HepG2 (cell line): ENCODE measurements at regions not wholly inside any gene's neighbourhood (a gene's known extent, or its start where the extent isn't known, plus 50 kb on each side); places are given as distances from the start of the nearest gene placed in this dataset.
A peak's percentile ranks its signal among the peaks of the same experiment; 100 is the strongest.

ENCODE experiments used
- ATF1 ChIP-seq: IDR thresholded peaks from 2 replicates; pipeline ENCODE4 v1.6.1; 2016; ENCODE audit warnings: mild to moderate bottlenecking, control low read depth
- CEBPG ChIP-seq: IDR thresholded peaks from 2 replicates; pipeline ENCODE4 v1.6.1; 2016
- DZIP1 ChIP-seq: sonication (generic); formaldehyde crosslinking; IDR thresholded peaks from 2 replicates; pipeline ENCODE4 v1.5.0; 2020; ENCODE audit warnings: mild to moderate bottlenecking, missing genetic modification reagents
- GATAD2A ChIP-seq: IDR thresholded peaks from 2 replicates; pipeline ENCODE4 v1.6.1; 2016
- HNF1A ChIP-seq, 2 experiments: sonication (generic) in 1 of 2; formaldehyde crosslinking in 1 of 2; IDR thresholded peaks; 2 replicates each; pipeline versions ENCODE4 v1.4.0 to v1.6.1; 2016 to 2020; ENCODE audit warnings: borderline replicate concordance in 1 of 2, low read depth in 1 of 2, mild to moderate bottlenecking in 1 of 2, missing genetic modification reagents in 1 of 2
- ISL2 ChIP-seq: sonication (generic); formaldehyde crosslinking; IDR thresholded peaks from 2 replicates; pipeline ENCODE4 v1.5.0; 2020; ENCODE audit warnings: missing genetic modification reagents
- NCOA2 ChIP-seq: sonication (generic); formaldehyde crosslinking; IDR thresholded peaks from 2 replicates; pipeline ENCODE4 v1.8.0; 2022; ENCODE audit warnings: inconsistent platforms
- NR2F6 ChIP-seq, 2 experiments: IDR thresholded peaks; 2 replicates each; pipeline ENCODE4 v1.6.1; 2016; ENCODE audit warnings: antibody characterized with exemption in 1 of 2, mild to moderate bottlenecking in 1 of 2
- PAXIP1 ChIP-seq: sonication (generic); formaldehyde crosslinking; conservative IDR thresholded peaks from 2 replicates; pipeline ENCODE4 v1.4.0; 2020; ENCODE audit warnings: mild to moderate bottlenecking, missing genetic modification reagents, moderate library complexity
- RCOR2 ChIP-seq: IDR thresholded peaks from 2 replicates; pipeline ENCODE4 v1.6.1; 2016; ENCODE audit warnings: missing biosample characterization, missing genetic modification reagents
- SIN3A ChIP-seq: IDR thresholded peaks from 2 replicates; pipeline ENCODE4 v1.6.1; 2011; ENCODE audit warnings: low read depth, mild to moderate bottlenecking, control low read depth, low read length, borderline replicate concordance
- SOX5 ChIP-seq: IDR thresholded peaks from 2 replicates; pipeline ENCODE4 v1.6.1; 2016; ENCODE audit warnings: borderline replicate concordance
- SUZ12 ChIP-seq: fragments of 150-350 bp; IDR thresholded peaks from 2 replicates; pipeline ENCODE4 v1.6.1; 2014; ENCODE audit warnings: low read depth, low read length
- TCF12 ChIP-seq, 2 experiments: fragments of 450-650 bp in 1 of 2; sonication (generic) in 1 of 2; formaldehyde crosslinking in 1 of 2; IDR thresholded peaks; 2 replicates each; pipeline versions ENCODE4 v1.6.1 to v1.8.0; 2017 to 2022; ENCODE audit warnings: antibody characterized with exemption in 1 of 2, mild to moderate bottlenecking in 1 of 2, missing genetic modification reagents in 1 of 2, moderate library complexity in 1 of 2
- ZBTB39 ChIP-seq: sonication (generic); formaldehyde crosslinking; IDR thresholded peaks from 2 replicates; pipeline ENCODE4 v1.5.0; 2020; ENCODE audit warnings: missing genetic modification reagents
- ZNF251 ChIP-seq: sonication (generic); formaldehyde crosslinking; IDR thresholded peaks from 2 replicates; pipeline ENCODE4 v1.9.0; 2021; ENCODE audit warnings: mild to moderate bottlenecking, missing genetic modification reagents
- ZNF3 ChIP-seq: IDR thresholded peaks from 2 replicates; pipeline ENCODE4 v1.7.0; 2017; ENCODE audit warnings: inconsistent platforms
- ZNF891 ChIP-seq: sonication (generic); formaldehyde crosslinking; IDR thresholded peaks from 2 replicates; pipeline ENCODE4 v1.5.0; 2020; ENCODE audit warnings: mild to moderate bottlenecking, missing genetic modification reagents

- TF ChIP-seq ZBTB39 (CRISPR knock-in tag), result peak; percentile 83; the same call in 1 of the 2 replicates
- no peak for TF ChIP-seq DZIP1 (CRISPR knock-in tag)
- 0 out of 2 replicates have a peak, but pooled peaks have one; percentile 32 for TF ChIP-seq ATF1 (CRISPR knock-in tag)
- no peak for TF ChIP-seq HNF1A (IDR thresholded peaks at IDR 0.05; ENCODE audit: low read depth)
- no peak for TF ChIP-seq HNF1A (CRISPR knock-in tag; IDR thresholded peaks at IDR 0.05; ENCODE audit: borderline replicate concordance)
- TF ChIP-seq ZNF251, result no peak
- TF ChIP-seq PAXIP1 (CRISPR knock-in tag), result peak; percentile 45
- TF ChIP-seq SIN3A, result no peak
- TF ChIP-seq NR2F6 (IDR thresholded peaks at IDR 0.05), result 0 out of 2 replicates have a peak, but pooled peaks have one; percentile 17
- no peak for TF ChIP-seq NR2F6 (CRISPR knock-in tag; IDR thresholded peaks at IDR 0.05)
- TF ChIP-seq TCF12 (IDR thresholded peaks at IDR 0.05), result no peak
- no peak for TF ChIP-seq TCF12 (CRISPR knock-in tag; IDR thresholded peaks at IDR 0.05)
- TF ChIP-seq ISL2 (CRISPR knock-in tag), result peak; percentile 46; the same call in 1 of the 2 replicates
- TF ChIP-seq ZNF3 (CRISPR knock-in tag), result no peak
- TF ChIP-seq GATAD2A, result peak; percentile 70
- no peak for TF ChIP-seq SUZ12
- TF ChIP-seq RCOR2, result 0 out of 2 replicates have a peak, but pooled peaks have one; percentile 23
- TF ChIP-seq CEBPG (CRISPR knock-in tag), result peak; percentile 91
- TF ChIP-seq SOX5 (CRISPR knock-in tag), result peak; percentile 93
- TF ChIP-seq ZNF891 (CRISPR knock-in tag), result no peak
- peak; percentile 60 for TF ChIP-seq NCOA2 (CRISPR knock-in tag)
Measured at GRCh38 chr2:175750195-175750594, 251.9 kb downstream of the LNPK start (continued).
